ENCODE measurements at regions not wholly inside any gene's neighbourhood (a gene's known extent, or its start where the extent isn't known, plus 50 kb on each side); places are given as distances from the start of the nearest gene placed in this dataset.

DNA sequence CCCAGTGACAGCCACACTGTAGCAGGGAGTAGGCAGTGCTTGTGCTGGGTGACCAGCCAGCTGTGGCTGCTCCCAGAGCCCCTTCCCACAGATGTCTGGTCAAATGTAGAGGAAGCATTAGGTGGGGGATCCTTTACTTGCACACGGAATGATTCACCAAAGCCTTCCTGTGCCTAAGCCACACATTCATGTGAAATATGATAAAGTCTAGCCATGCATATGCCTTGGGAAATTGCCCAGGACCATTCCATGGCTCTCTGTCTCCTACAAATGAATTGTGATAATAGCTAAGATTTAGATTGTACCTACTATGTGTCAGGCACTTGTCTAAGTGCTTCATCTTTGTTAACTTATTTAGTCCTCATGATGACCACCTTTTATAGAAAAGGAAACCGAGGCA is 217.5 kb upstream of the E2F8 start:
- no peak overlapping the region for H3K9ac ChIP-seq (ENCODE audit: low read length)
- no peaks in the 10 kb centered on the region for H3K79me2 ChIP-seq (ENCODE audit: low read length)
- H3K36me3 ChIP-seq (replicated peaks; ENCODE audit: low read depth, low read length) = no peaks in the 10 kb centered on the region
- H2AFZ ChIP-seq (ENCODE audit: low read depth, low read length) = no peak overlapping the region
- TF ChIP-seq, protein P1, sequence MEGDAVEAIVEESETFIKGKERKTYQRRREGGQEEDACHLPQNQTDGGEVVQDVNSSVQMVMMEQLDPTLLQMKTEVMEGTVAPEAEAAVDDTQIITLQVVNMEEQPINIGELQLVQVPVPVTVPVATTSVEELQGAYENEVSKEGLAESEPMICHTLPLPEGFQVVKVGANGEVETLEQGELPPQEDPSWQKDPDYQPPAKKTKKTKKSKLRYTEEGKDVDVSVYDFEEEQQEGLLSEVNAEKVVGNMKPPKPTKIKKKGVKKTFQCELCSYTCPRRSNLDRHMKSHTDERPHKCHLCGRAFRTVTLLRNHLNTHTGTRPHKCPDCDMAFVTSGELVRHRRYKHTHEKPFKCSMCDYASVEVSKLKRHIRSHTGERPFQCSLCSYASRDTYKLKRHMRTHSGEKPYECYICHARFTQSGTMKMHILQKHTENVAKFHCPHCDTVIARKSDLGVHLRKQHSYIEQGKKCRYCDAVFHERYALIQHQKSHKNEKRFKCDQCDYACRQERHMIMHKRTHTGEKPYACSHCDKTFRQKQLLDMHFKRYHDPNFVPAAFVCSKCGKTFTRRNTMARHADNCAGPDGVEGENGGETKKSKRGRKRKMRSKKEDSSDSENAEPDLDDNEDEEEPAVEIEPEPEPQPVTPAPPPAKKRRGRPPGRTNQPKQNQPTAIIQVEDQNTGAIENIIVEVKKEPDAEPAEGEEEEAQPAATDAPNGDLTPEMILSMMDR (IDR thresholded peaks at IDR 0.05; ENCODE audit: low read depth, low read length) = no peak
- no peak for TF ChIP-seq EZH2phosphoT487 (IDR thresholded peaks at IDR 0.05; ENCODE audit: low read depth)
- no peak overlapping the region for H3K4me2 ChIP-seq (ENCODE audit: low read length)
- H3K27ac ChIP-seq (ENCODE audit: low read length) = no peak overlapping the region
- H3K27me3 ChIP-seq (ENCODE audit: low read depth, low read length) = peaks cover 68% of the 10 kb centered on the region
- no peaks in the 10 kb centered on the region for H3K9me3 ChIP-seq (ENCODE audit: insufficient read depth, low read length)
- no peaks in the 10 kb centered on the region; the same call in 1 of the 2 replicates for H4K20me1 ChIP-seq (ENCODE audit: insufficient read depth, low read length)
- H3K4me1 ChIP-seq (ENCODE audit: low read length) = no peaks in the 10 kb centered on the region
- H3K4me3 ChIP-seq (ENCODE audit: low read length) = no peak overlapping the region

DNA sequence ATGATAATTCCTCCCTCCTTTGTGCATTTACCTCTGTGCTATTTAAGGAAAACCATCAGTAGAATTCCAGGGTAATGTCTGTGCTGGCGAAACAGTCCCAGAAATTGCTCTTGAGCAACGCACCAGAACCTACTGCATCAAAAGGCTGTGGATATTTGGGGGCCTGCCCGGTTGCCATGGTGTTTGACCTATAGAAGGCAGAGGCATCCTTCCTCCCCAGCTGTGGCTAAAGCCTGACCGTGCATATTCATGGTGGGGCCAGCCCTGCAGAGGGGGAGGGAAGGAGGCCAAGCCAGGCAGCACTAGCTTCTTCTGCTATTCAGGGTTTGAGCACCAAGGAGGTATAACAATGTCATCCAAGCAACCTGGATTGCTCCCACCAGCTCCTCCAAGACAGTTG is 215.0 kb upstream of the E2F8 start:
- Histone ChIP-seq H3K4me2 (ENCODE audit: low read length) (no peak overlapping the region), H4K20me1 (ENCODE audit: insufficient read depth, low read length) (peaks cover 7% of the 10 kb centered on the region; the same call in 1 of the 2 replicates), H3K79me2 (ENCODE audit: low read length) (no peaks in the 10 kb centered on the region), H3K4me3 (ENCODE audit: low read length) (no peak overlapping the region), H3K36me3 (replicated peaks; ENCODE audit: low read depth, low read length) (no peaks in the 10 kb centered on the region), H2AFZ (ENCODE audit: low read depth, low read length) (no peak overlapping the region), H3K27ac (ENCODE audit: low read length) (no peak overlapping the region), H3K27me3 (ENCODE audit: low read depth, low read length) (peaks cover 80% of the 10 kb centered on the region), H3K9ac (ENCODE audit: low read length) (no peak overlapping the region), H3K9me3 (ENCODE audit: insufficient read depth, low read length) (no peaks in the 10 kb centered on the region), H3K4me1 (ENCODE audit: low read length) (peaks cover 1% of the 10 kb centered on the region)
- TF ChIP-seq, protein P1 (IDR thresholded peaks at IDR 0.05; ENCODE audit: low read depth, low read length) = no peak
- no peak for TF ChIP-seq EZH2phosphoT487 (IDR thresholded peaks at IDR 0.05; ENCODE audit: low read depth)

DNA sequence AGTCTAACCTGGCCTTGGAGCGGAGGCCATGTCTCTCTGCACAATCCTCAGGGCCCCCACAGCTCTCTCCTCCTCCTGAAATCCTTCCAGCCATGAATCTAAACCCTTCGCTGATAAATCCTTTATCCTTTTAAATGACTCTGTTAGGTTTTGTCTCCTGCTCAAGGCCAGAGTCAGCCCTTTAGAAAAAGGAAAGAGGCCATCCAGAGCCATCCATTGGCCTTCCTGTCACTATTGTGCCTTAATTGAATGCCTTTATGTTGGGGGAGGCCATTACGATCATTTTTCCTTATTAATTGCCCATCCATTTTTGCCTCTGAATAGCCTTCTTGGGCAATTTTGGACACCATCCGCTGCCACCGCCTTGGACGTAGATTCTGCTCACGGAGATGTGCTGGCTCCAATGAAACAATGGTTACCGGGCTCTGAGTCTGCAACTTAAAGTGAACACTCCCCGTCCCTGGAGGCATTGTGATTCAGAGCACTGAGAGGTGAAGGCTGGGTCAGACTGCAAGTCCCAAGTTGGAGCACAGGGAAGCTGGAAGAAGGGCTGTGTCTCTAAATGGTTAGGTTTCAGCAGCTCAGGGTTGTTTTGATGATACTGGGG is 213.0 kb upstream of the E2F8 start:
- H3K36me3 ChIP-seq (replicated peaks; ENCODE audit: low read depth, low read length) = no peaks in the 10 kb centered on the region
- H3K27me3 ChIP-seq (ENCODE audit: low read depth, low read length) = peaks cover 82% of the 10 kb centered on the region
- H4K20me1 ChIP-seq (ENCODE audit: insufficient read depth, low read length) = peaks cover 13% of the 10 kb centered on the region; the same call in 1 of the 2 replicates
- H3K9ac ChIP-seq (ENCODE audit: low read length) = no peak overlapping the region
- H3K9me3 ChIP-seq (ENCODE audit: insufficient read depth, low read length) = no peaks in the 10 kb centered on the region
- H3K79me2 ChIP-seq (ENCODE audit: low read length) = no peaks in the 10 kb centered on the region
- no peak overlapping the region for H3K27ac ChIP-seq (ENCODE audit: low read length)
- H3K4me2 ChIP-seq (ENCODE audit: low read length) = no peak overlapping the region
- no peak for TF ChIP-seq EZH2phosphoT487 (IDR thresholded peaks at IDR 0.05; ENCODE audit: low read depth)
- TF ChIP-seq, protein P1 (IDR thresholded peaks at IDR 0.05; ENCODE audit: low read depth, low read length) = no peak
- no peak overlapping the region for H2AFZ ChIP-seq (ENCODE audit: low read depth, low read length)
- H3K4me1 ChIP-seq (ENCODE audit: low read length) = peaks cover 12% of the 10 kb centered on the region
- H3K4me3 ChIP-seq (ENCODE audit: low read length) = no peak overlapping the region

DNA sequence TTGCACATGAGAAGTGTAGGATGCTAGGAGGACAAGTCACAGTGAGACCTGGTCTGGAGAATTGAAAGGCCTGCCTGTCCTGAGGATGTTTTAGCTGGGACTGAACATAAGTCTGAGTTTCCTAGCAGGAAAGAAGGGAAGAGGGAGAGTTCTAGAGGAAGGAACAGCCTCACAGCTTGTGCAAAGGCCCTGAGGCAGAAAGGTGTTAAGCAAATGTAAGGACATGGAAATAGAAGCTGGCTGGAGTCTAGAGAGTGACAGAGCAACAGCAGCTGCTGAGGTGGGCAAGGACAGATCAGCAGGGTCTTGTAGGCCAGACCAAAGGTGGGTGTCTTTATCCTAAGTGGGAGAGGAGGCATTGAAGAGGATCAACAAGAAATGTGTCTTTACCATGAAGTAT is 210.9 kb upstream of the E2F8 start:
- no peak overlapping the region for H3K4me2 ChIP-seq (ENCODE audit: low read length)
- no peak overlapping the region for H3K9ac ChIP-seq (ENCODE audit: low read length)
- TF ChIP-seq, protein P1 (IDR thresholded peaks at IDR 0.05; ENCODE audit: low read depth, low read length) = no peak
- no peak for TF ChIP-seq EZH2phosphoT487 (IDR thresholded peaks at IDR 0.05; ENCODE audit: low read depth)
- no peaks in the 10 kb centered on the region for H3K79me2 ChIP-seq (ENCODE audit: low read length)
- peaks cover 12% of the 10 kb centered on the region for H3K4me1 ChIP-seq (ENCODE audit: low read length)
- H3K36me3 ChIP-seq (replicated peaks; ENCODE audit: low read depth, low read length) = no peaks in the 10 kb centered on the region
- peaks cover 13% of the 10 kb centered on the region; the same call in 1 of the 2 replicates for H4K20me1 ChIP-seq (ENCODE audit: insufficient read depth, low read length)
- no peak overlapping the region for H3K4me3 ChIP-seq (ENCODE audit: low read length)
- no peak overlapping the region for H3K27ac ChIP-seq (ENCODE audit: low read length)
- no peak overlapping the region for H2AFZ ChIP-seq (ENCODE audit: low read depth, low read length)
- H3K9me3 ChIP-seq (ENCODE audit: insufficient read depth, low read length) = no peaks in the 10 kb centered on the region
- H3K27me3 ChIP-seq (ENCODE audit: low read depth, low read length) = peaks cover 90% of the 10 kb centered on the region
